CD8-positive, alpha-beta memory T cell (primary cell): ENCODE measurements at regions not wholly inside any gene's neighbourhood (a gene's known extent, or its start where the extent isn't known, plus 50 kb on each side); places are given as distances from the start of the nearest gene placed in this dataset.
"Not testable (repeated sequence)": the region's sequence is repeated elsewhere in the genome, so short reads cannot be mapped to it uniquely, and the experiment has no call there.

Experiments used
- CTCF ChIA-PET: fragments of 350-600 bp; sonication (Branson Sonifier 250); formaldehyde crosslinking; loops from one replicate; lab custom pipeline; 2021; ENCODE audit warnings: antibody characterized with exemption; lab: Charles Lee
- POLR2A ChIA-PET: fragments of 350-600 bp; sonication (Branson Sonifier 250); formaldehyde crosslinking; loops from one replicate; lab custom pipeline; 2021; ENCODE audit warnings: antibody characterized with exemption; lab: Charles Lee
- DNase-seq, 5 donors: peaks; one replicate each; pipeline versions ENCODE4 v3.0.0 to v3.0.0-alpha.2; 2020 to 2022; ENCODE audit warnings: mixed read lengths in 1 of 5
- H3K27ac ChIP-seq: one replicate; pipeline ENCODE4 v1.7.0; 2013; ENCODE audit warnings: low read depth, mild to moderate bottlenecking, low read length, moderate library complexity
- H3K27me3 ChIP-seq: 2 replicates; pipeline ENCODE4 v1.7.0; 2013; ENCODE audit warnings: low read length, mild to moderate bottlenecking; ENCODE audit not compliant: insufficient read depth, poor library complexity, severe bottlenecking
- H3K36me3 ChIP-seq: 2 replicates; pipeline ENCODE4 v1.7.0; 2013; ENCODE audit warnings: mild to moderate bottlenecking, low read length, moderate library complexity; ENCODE audit not compliant: insufficient read depth
- H3K4me1 ChIP-seq: 2 replicates; pipeline ENCODE4 v1.7.0; 2013; ENCODE audit warnings: mild to moderate bottlenecking, low read length, moderate library complexity; ENCODE audit not compliant: insufficient read depth
- H3K4me3 ChIP-seq: 2 replicates; pipeline ENCODE4 v1.7.0; 2013; ENCODE audit warnings: mild to moderate bottlenecking, low read length
- H3K9me3 ChIP-seq: 2 replicates; pipeline ENCODE4 v1.7.0; 2013; ENCODE audit warnings: mild to moderate bottlenecking, low read length
- H3K27ac Mint-ChIP-seq, 8 donors: one replicate each; pipeline ENCODE4 v1.8.0; 2020 to 2021; ENCODE audit warnings: mixed read lengths in 8 of 8, mild to moderate bottlenecking in 6 of 8, inconsistent platforms in 3 of 8, moderate library complexity in 3 of 8
- H3K27me3 Mint-ChIP-seq, 2 donors: one replicate each; pipeline ENCODE4 v1.8.0; 2020 to 2021; ENCODE audit warnings: mixed read lengths in 2 of 2, mild to moderate bottlenecking in 1 of 2, moderate library complexity in 1 of 2
- H3K36me3 Mint-ChIP-seq, 3 donors: one replicate each; pipeline ENCODE4 v1.8.0; 2020 to 2021; ENCODE audit warnings: mixed read lengths in 3 of 3, inconsistent platforms in 1 of 3, mild to moderate bottlenecking in 1 of 3
- H3K4me1 Mint-ChIP-seq, 3 donors: one replicate each; pipeline ENCODE4 v1.8.0; 2020 to 2021; ENCODE audit warnings: mixed read lengths in 3 of 3, inconsistent platforms in 1 of 3, mild to moderate bottlenecking in 1 of 3
- H3K4me3 Mint-ChIP-seq, 7 donors: one replicate each; pipeline ENCODE4 v1.8.0; 2020 to 2021; ENCODE audit warnings: mixed read lengths in 7 of 7, mild to moderate bottlenecking in 6 of 7, moderate library complexity in 4 of 7, inconsistent platforms in 2 of 7
- H3K9me3 Mint-ChIP-seq, 5 donors: one replicate each; pipeline ENCODE4 v1.8.0; 2020 to 2022; ENCODE audit warnings: mixed read lengths in 5 of 5, mild to moderate bottlenecking in 3 of 5, moderate library complexity in 2 of 5, inconsistent platforms in 1 of 5

GRCh38 chr10:16242859-16243613 is 193.8 kb upstream of the PTER start:
- Histone ChIP-seq H3K36me3 (no peaks in the 10 kb centered on the region), H3K27me3 (no peaks in the 10 kb centered on the region), H3K27ac (no peak overlapping the region), H3K9me3 (no peaks in the 10 kb centered on the region), H3K4me3 (no peak overlapping the region), H3K4me1 (no peaks in the 10 kb centered on the region)
- CTCF ChIA-PET, result no interaction called here
- DNase-seq, result no peak
- no peaks in the 10 kb centered on the region for H3K4me1 Mint-ChIP-seq
- H3K4me3 Mint-ChIP-seq, result no peak overlapping the region
- H3K36me3 Mint-ChIP-seq, result no peaks in the 10 kb centered on the region
- peaks cover 0 to 10% (median 3%) of the 10 kb centered on the region in 5 donors for H3K9me3 Mint-ChIP-seq
- peaks cover 8 to 13% of the 10 kb centered on the region in 2 donors for H3K27me3 Mint-ChIP-seq
- POLR2A ChIA-PET, result no interaction called here
- H3K27ac Mint-ChIP-seq, result no peak overlapping the region

GRCh38 chr10:16250136-16250535 is 186.7 kb upstream of the PTER start:
- H3K27me3 Mint-ChIP-seq, H3K36me3 Mint-ChIP-seq, H3K4me1 Mint-ChIP-seq, H3K4me3 ChIP-seq, H3K27me3 ChIP-seq, CTCF ChIA-PET, H3K27ac Mint-ChIP-seq, DNase-seq, H3K4me3 Mint-ChIP-seq, H3K4me1 ChIP-seq, H3K36me3 ChIP-seq, POLR2A ChIA-PET, H3K9me3 ChIP-seq, H3K27ac ChIP-seq: not testable (repeated sequence)
- H3K9me3 Mint-ChIP-seq, result peaks cover 2 to 24% (median 3%) of the 10 kb centered on the region in 5 donors

DNA sequence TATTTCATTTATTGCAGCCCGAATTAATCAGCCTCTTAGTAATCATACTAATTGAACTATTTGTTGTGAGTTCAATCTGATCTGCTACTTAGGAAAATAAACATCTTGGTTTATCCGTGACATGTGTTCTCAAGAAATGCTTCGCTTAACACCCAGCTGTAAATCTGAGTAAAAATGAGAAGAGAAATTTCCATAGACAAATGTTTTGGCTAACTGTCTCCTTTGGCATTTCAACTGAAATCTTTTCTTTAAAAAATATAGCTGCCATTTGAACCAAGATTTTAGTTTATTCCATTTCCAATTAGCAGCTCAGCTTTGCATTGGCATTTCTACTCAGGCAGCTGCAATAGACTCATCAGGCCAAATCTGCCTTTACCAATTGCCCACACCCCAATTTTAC is 180.5 kb upstream of the PTER start:
- Histone ChIP-seq H3K27me3 (no peaks in the 10 kb centered on the region), H3K4me3 (no peak overlapping the region), H3K36me3 (no peaks in the 10 kb centered on the region), H3K9me3 (no peaks in the 10 kb centered on the region), H3K4me1 (no peaks in the 10 kb centered on the region), H3K27ac (no peak overlapping the region)
- no peak for DNase-seq
- POLR2A ChIA-PET, result no interaction called here
- CTCF ChIA-PET, result no interaction called here
- Mint-ChIP-seq H3K4me1 (no peaks in the 10 kb centered on the region), H3K27ac (no peak overlapping the region), H3K9me3 (peaks cover 1 to 25% (median 5%) of the 10 kb centered on the region in 5 donors), H3K36me3 (no peaks in the 10 kb centered on the region), H3K27me3 (peaks cover 0 to 5% of the 10 kb centered on the region in 2 donors), H3K4me3 (no peak overlapping the region)

- H3K27ac Mint-ChIP-seq, result no peak overlapping the region
- peaks cover 0 to 5% of the 10 kb centered on the region in 2 donors for H3K27me3 Mint-ChIP-seq
- no peaks in the 10 kb centered on the region for H3K4me1 Mint-ChIP-seq
- Histone ChIP-seq H3K4me1 (no peaks in the 10 kb centered on the region), H3K36me3 (no peaks in the 10 kb centered on the region), H3K27me3 (no peaks in the 10 kb centered on the region), H3K9me3 (no peaks in the 10 kb centered on the region), H3K27ac (no peak overlapping the region), H3K4me3 (no peak overlapping the region)
- CTCF ChIA-PET, result no interaction called here
- H3K36me3 Mint-ChIP-seq, result no peaks in the 10 kb centered on the region
- DNase-seq, result no peak
- POLR2A ChIA-PET, result no interaction called here
- H3K9me3 Mint-ChIP-seq, result peaks cover 2 to 8% (median 5%) of the 10 kb centered on the region in 5 donors
- no peak overlapping the region for H3K4me3 Mint-ChIP-seq
Observed at GRCh38 chr10:16258291-16259040, 178.3 kb upstream of the PTER start.

DNA sequence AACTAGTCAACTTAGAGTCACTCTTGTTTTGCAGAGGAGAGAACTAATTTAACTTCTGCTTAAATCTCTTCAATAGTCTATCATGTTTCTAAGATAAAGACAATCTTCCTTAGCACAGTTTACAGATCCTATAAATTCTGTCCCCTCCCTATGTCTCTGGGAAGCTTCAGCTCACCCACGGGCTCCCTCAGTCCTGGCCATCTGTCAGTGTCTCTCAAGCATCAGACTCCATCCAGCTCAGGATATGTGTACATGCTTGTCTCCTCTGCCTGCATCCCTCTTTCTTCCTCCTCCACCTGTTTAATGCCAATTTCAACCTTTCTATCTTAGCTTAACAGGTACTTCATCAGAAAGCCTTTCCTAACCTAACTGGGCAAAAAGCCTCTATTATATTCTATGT is 177.1 kb upstream of the PTER start:
- Mint-ChIP-seq H3K27ac (no peak overlapping the region), H3K4me1 (no peaks in the 10 kb centered on the region), H3K36me3 (no peaks in the 10 kb centered on the region), H3K27me3 (peaks cover 1 to 5% of the 10 kb centered on the region in 2 donors), H3K9me3 (peaks cover 0 to 7% (median 5%) of the 10 kb centered on the region in 5 donors), H3K4me3 (no peak overlapping the region)
- no peaks in the 10 kb centered on the region for H3K9me3 ChIP-seq
- H3K4me3 ChIP-seq, result no peak overlapping the region
- POLR2A ChIA-PET, result no interaction called here
- no peak overlapping the region for H3K27ac ChIP-seq
- H3K4me1 ChIP-seq, result no peaks in the 10 kb centered on the region
- H3K27me3 ChIP-seq, result no peaks in the 10 kb centered on the region
- DNase-seq, result no peak
- no peaks in the 10 kb centered on the region for H3K36me3 ChIP-seq
- CTCF ChIA-PET, result no interaction called here

- Mint-ChIP-seq H3K36me3 (no peaks in the 10 kb centered on the region), H3K27me3 (peaks cover 1 to 5% of the 10 kb centered on the region in 2 donors), H3K27ac (no peak overlapping the region), H3K9me3 (peaks cover 0 to 7% (median 3%) of the 10 kb centered on the region in 5 donors), H3K4me3 (no peak overlapping the region), H3K4me1 (no peaks in the 10 kb centered on the region)
- H3K27me3 ChIP-seq, result no peaks in the 10 kb centered on the region
- ChIA-PET POLR2A (no interaction called here), CTCF (no interaction called here)
- no peak for DNase-seq
- no peaks in the 10 kb centered on the region for H3K36me3 ChIP-seq
- no peaks in the 10 kb centered on the region for H3K4me1 ChIP-seq
- H3K4me3 ChIP-seq, result no peak overlapping the region
- no peak overlapping the region for H3K27ac ChIP-seq
- H3K9me3 ChIP-seq, result no peaks in the 10 kb centered on the region
Observed at GRCh38 chr10:16260388-16260787, 176.4 kb upstream of the PTER start.

- CTCF ChIA-PET, result no interaction called here
- Histone ChIP-seq H3K36me3 (no peaks in the 10 kb centered on the region), H3K27me3 (no peaks in the 10 kb centered on the region), H3K27ac (no peak overlapping the region), H3K4me3 (no peak overlapping the region), H3K9me3 (no peaks in the 10 kb centered on the region), H3K4me1 (no peaks in the 10 kb centered on the region)
- no peaks in the 10 kb centered on the region for H3K4me1 Mint-ChIP-seq
- no peak overlapping the region for H3K4me3 Mint-ChIP-seq
- no peaks in the 10 kb centered on the region for H3K36me3 Mint-ChIP-seq
- POLR2A ChIA-PET, result no interaction called here
- no peak overlapping the region for H3K27ac Mint-ChIP-seq
- H3K9me3 Mint-ChIP-seq, result peaks cover 0 to 6% (median 0%) of the 10 kb centered on the region in 5 donors
- peaks cover 0 to 1% of the 10 kb centered on the region in 2 donors for H3K27me3 Mint-ChIP-seq
- no peak for DNase-seq
Observed at GRCh38 chr10:16271571-16271970, 165.2 kb upstream of the PTER start.

GRCh38 chr10:16274911-16275310 is 161.9 kb upstream of the PTER start:
- no peaks in the 10 kb centered on the region for H3K9me3 Mint-ChIP-seq
- DNase-seq, result no peak
- POLR2A ChIA-PET, result no interaction called here
- H3K27ac Mint-ChIP-seq, result no peak overlapping the region
- no peak overlapping the region for H3K4me3 ChIP-seq
- no peak overlapping the region for H3K4me3 Mint-ChIP-seq
- no peaks in the 10 kb centered on the region for H3K36me3 Mint-ChIP-seq
- peaks cover 0 to 1% of the 10 kb centered on the region in 2 donors for H3K27me3 Mint-ChIP-seq
- H3K27me3 ChIP-seq, result no peaks in the 10 kb centered on the region
- no peaks in the 10 kb centered on the region for H3K36me3 ChIP-seq
- H3K4me1 ChIP-seq, result no peaks in the 10 kb centered on the region
- CTCF ChIA-PET, result no interaction called here
- no peaks in the 10 kb centered on the region for H3K9me3 ChIP-seq
- H3K4me1 Mint-ChIP-seq, result no peaks in the 10 kb centered on the region
- no peak overlapping the region for H3K27ac ChIP-seq
